Tibial nerve (tissue), 4 donors: ENCODE measurements at regions not wholly inside any gene's neighbourhood (a gene's known extent, or its start where the extent isn't known, plus 50 kb on each side); places are given as distances from the start of the nearest gene placed in this dataset.

Source experiments
- DNase-seq, 2 donors: peaks; one replicate each; pipeline ENCODE4 v3.0.0-alpha.2; 2019; ENCODE audit warnings: low spot score in 2 of 2
- H3K27ac ChIP-seq, 4 donors: fragments of 200-600 bp; sonication (generic) in 3 of 4; one replicate each; pipeline ENCODE4 v1.5.1; 2017 to 2019; ENCODE audit warnings: mild to moderate bottlenecking in 1 of 4
- H3K27me3 ChIP-seq, 2 donors: fragments of 200-600 bp; sonication (generic) in 1 of 2; one replicate each; pipeline versions ENCODE4 v1.5.1 to v1.6.0; 2017 to 2019
- H3K36me3 ChIP-seq, 3 donors: fragments of 200-600 bp; sonication (generic); one replicate each; pipeline ENCODE4 v1.5.1; 2018 to 2019
- H3K4me1 ChIP-seq, 4 donors: fragments of 200-600 bp; sonication (generic) in 3 of 4; one replicate each; pipeline ENCODE4 v1.5.1; 2017 to 2019
- H3K4me3 ChIP-seq, 4 donors: fragments of 200-600 bp; sonication (generic) in 3 of 4; one replicate each; pipeline ENCODE4 v1.5.1; 2017 to 2019; ENCODE audit warnings: mild to moderate bottlenecking in 1 of 4, moderate library complexity in 1 of 4
- H3K9me3 ChIP-seq, 4 donors: fragments of 200-600 bp; sonication (generic) in 3 of 4; one replicate each; pipeline ENCODE4 v1.5.1; 2017 to 2019
- CTCF ChIP-seq, 5 experiments: fragments of 200-600 bp in 3 of 5; fragments of 450-650 bp in 2 of 5; sonication (generic) in 3 of 5; IDR thresholded peaks; one replicate each; pipeline ENCODE4 v1.5.1; 2016 to 2019; ENCODE audit warnings: antibody characterized with exemption in 5 of 5, mild to moderate bottlenecking in 3 of 5, moderate library complexity in 2 of 5
- EP300 ChIP-seq, 2 donors: sonication (generic); formaldehyde crosslinking; IDR thresholded peaks; one replicate each; pipeline ENCODE4 v1.6.1; 2017; ENCODE audit warnings: antibody characterized with exemption in 2 of 2, mild to moderate bottlenecking in 1 of 2
- POLR2A ChIP-seq, 2 donors: fragments of 450-650 bp; IDR thresholded peaks; one replicate each; pipeline ENCODE4 v1.6.1; 2017; ENCODE audit warnings: antibody characterized with exemption in 2 of 2, mild to moderate bottlenecking in 2 of 2, moderate library complexity in 2 of 2
- WGBS, 2 donors: methylation state at CpG; one replicate each; pipeline ENCODE4 v1.1.5; 2018; 5-methylcytosine and 5-hydroxymethylcytosine counted together

GRCh38 chr17:71709946-71710345, 410.9 kb upstream of the SOX9 start:
- TF ChIP-seq POLR2A (IDR thresholded peaks at IDR 0.05) (no peak), CTCF (IDR thresholded peaks at IDR 0.05) (no peak), EP300 (IDR thresholded peaks at IDR 0.05) (no peak)
- Histone ChIP-seq H3K9me3 (no peaks in the 10 kb centered on the region), H3K36me3 (no peaks in the 10 kb centered on the region), H3K4me1 (no peaks in the 10 kb centered on the region), H3K27me3 (no peaks in the 10 kb centered on the region), H3K27ac (no peak overlapping the region), H3K4me3 (no peak overlapping the region)
- no peak for DNase-seq
- WGBS, 2 donors, result 56 to 58% methylated on average over 4 of the region's 4 CpGs

- no peak for TF ChIP-seq CTCF (IDR thresholded peaks at IDR 0.05)
- TF ChIP-seq POLR2A (IDR thresholded peaks at IDR 0.05), result no peak
- no peak for TF ChIP-seq EP300 (IDR thresholded peaks at IDR 0.05)
- H3K27ac ChIP-seq, result no peak overlapping the region
- WGBS, 2 donors, result 83 to 84% methylated on average over 1 of the region's 1 CpG
- H3K27me3 ChIP-seq, result no peaks in the 10 kb centered on the region
- no peaks in the 10 kb centered on the region for H3K9me3 ChIP-seq
- H3K4me3 ChIP-seq, result no peak overlapping the region
- DNase-seq, result no peak
- H3K4me1 ChIP-seq, result no peaks in the 10 kb centered on the region
- H3K36me3 ChIP-seq, result no peaks in the 10 kb centered on the region
Measured at GRCh38 chr17:71710816-71711215, 410.0 kb upstream of the SOX9 start.

DNA sequence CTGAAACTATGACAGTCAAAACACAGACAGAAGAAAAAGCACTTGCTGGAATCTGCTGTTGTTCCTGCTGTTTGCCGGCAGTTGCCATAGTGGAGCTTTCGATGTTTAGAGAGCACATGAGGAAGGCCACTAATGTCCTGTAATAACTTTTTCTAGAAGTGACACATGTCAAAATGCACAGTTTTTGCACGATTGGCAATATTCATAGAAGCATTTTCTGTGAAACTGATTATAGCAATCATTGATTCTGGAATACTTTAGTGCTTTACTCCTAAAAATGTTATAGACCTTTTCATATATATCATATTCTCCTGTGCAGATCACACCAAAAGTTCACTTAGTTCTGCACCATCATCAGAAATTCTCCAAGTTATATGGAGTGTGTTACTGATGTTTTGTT, 407.0 kb upstream of the SOX9 start:
- no peaks in the 10 kb centered on the region for H3K36me3 ChIP-seq
- no peak overlapping the region for H3K27ac ChIP-seq
- WGBS, 2 donors, result 51 to 57% methylated on average over 3 of the region's 3 CpGs
- no peaks in the 10 kb centered on the region for H3K4me1 ChIP-seq
- no peaks in the 10 kb centered on the region for H3K27me3 ChIP-seq
- no peaks in the 10 kb centered on the region for H3K9me3 ChIP-seq
- no peak for TF ChIP-seq EP300 (IDR thresholded peaks at IDR 0.05)
- TF ChIP-seq POLR2A (IDR thresholded peaks at IDR 0.05), result no peak
- TF ChIP-seq CTCF (IDR thresholded peaks at IDR 0.05), result no peak
- no peak for DNase-seq
- no peak overlapping the region for H3K4me3 ChIP-seq

DNA sequence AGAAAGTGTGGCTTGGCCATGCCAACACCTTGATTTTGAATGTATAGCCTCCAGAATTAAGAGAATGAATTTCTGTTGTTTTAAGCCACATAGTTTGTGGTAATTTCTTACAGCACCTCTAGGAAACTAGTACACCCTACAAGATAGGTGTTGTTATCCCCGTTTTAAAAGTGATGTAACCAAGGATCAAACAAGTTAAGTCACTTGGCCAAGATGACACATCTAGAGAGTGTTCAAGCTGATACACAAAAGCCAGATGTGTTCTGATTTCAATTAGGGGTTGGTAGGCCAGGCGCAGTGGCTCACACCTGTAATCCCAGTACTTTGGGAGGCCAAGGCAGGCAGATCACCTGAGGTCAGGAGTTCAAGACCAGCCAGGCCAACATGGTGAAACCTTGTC, 396.5 kb upstream of the SOX9 start:
- no peak for DNase-seq
- no peak for TF ChIP-seq CTCF (IDR thresholded peaks at IDR 0.05)
- TF ChIP-seq POLR2A (IDR thresholded peaks at IDR 0.05), result no peak
- no peaks in the 10 kb centered on the region for H3K36me3 ChIP-seq
- H3K4me3 ChIP-seq, result no peak overlapping the region
- WGBS, 2 donors, result 93 to 95% methylated on average over 2 of the region's 2 CpGs
- no peaks in the 10 kb centered on the region for H3K27me3 ChIP-seq
- H3K9me3 ChIP-seq, result no peaks in the 10 kb centered on the region
- no peaks in the 10 kb centered on the region for H3K4me1 ChIP-seq
- no peak overlapping the region for H3K27ac ChIP-seq

GRCh38 chr17:71725811-71726210, 395.0 kb upstream of the SOX9 start:
- no peak for TF ChIP-seq EP300 (IDR thresholded peaks at IDR 0.05)
- no peak for TF ChIP-seq POLR2A (IDR thresholded peaks at IDR 0.05)
- no peak for TF ChIP-seq CTCF (IDR thresholded peaks at IDR 0.05)
- Histone ChIP-seq H3K27me3 (no peaks in the 10 kb centered on the region), H3K36me3 (no peaks in the 10 kb centered on the region), H3K4me1 (no peaks in the 10 kb centered on the region), H3K4me3 (no peak overlapping the region), H3K27ac (no peak overlapping the region), H3K9me3 (no peaks in the 10 kb centered on the region)
- WGBS, 2 donors, result 62 to 65% methylated on average over 3 of the region's 3 CpGs
- no peak for DNase-seq
